Sigmoid colon (tissue), 4 donors: ENCODE measurements at regions not wholly inside any gene's neighbourhood (a gene's known extent, or its start where the extent isn't known, plus 50 kb on each side); places are given as distances from the start of the nearest gene placed in this dataset.

Experiments
- CTCF ChIP-seq, 4 experiments: fragments of 450-650 bp in 3 of 4; fragments of 200-600 bp in 1 of 4; IDR thresholded peaks; one replicate each; pipeline ENCODE4 v1.5.1; 2016 to 2019; ENCODE audit warnings: antibody characterized with exemption in 4 of 4, mild to moderate bottlenecking in 3 of 4, moderate library complexity in 2 of 4
- EP300 ChIP-seq, 4 donors: sonication (generic); formaldehyde crosslinking; IDR thresholded peaks; one replicate each; pipeline ENCODE4 v1.6.1; 2017; ENCODE audit warnings: antibody characterized with exemption in 4 of 4
- POLR2A ChIP-seq, 2 donors: fragments of 450-650 bp; IDR thresholded peaks; one replicate each; pipeline ENCODE4 v1.6.1; 2016; ENCODE audit warnings: antibody characterized with exemption in 2 of 2, mild to moderate bottlenecking in 2 of 2, moderate library complexity in 2 of 2
- POLR2AphosphoS5 ChIP-seq, 4 donors: sonication (generic); formaldehyde crosslinking; IDR thresholded peaks; one replicate each; pipeline ENCODE4 v1.6.1; 2017; ENCODE audit warnings: antibody characterized with exemption in 4 of 4

- TF ChIP-seq CTCF (IDR thresholded peaks at IDR 0.05) = no peak
- TF ChIP-seq POLR2A (IDR thresholded peaks at IDR 0.05) = no peak
- no peak for TF ChIP-seq POLR2AphosphoS5 (IDR thresholded peaks at IDR 0.05)
- no peak for TF ChIP-seq EP300 (IDR thresholded peaks at IDR 0.05)
Observed at GRCh38 chr2:22554453-22554852, 830.5 kb upstream of the KLHL29 start.
